A549 (cell line): ENCODE measurements at regions not wholly inside any gene's neighbourhood (a gene's known extent, or its start where the extent isn't known, plus 50 kb on each side); places are given as distances from the start of the nearest gene placed in this dataset.

Source experiments
- HDAC2 ChIP-seq: fragments of 200-600 bp; sonication (generic); IDR thresholded peaks from 2 replicates; pipeline ENCODE4 v1.6.1; 2016
- MYC ChIP-seq: IDR thresholded peaks from 2 replicates; pipeline ENCODE4 v1.6.1; 2012; ENCODE audit warnings: mild to moderate bottlenecking, inconsistent platforms, low read length, improper control_type of control experiment, borderline replicate concordance
- POLR2A ChIP-seq: IDR thresholded peaks from 2 replicates; pipeline ENCODE4 v1.6.1; 2012; ENCODE audit warnings: mild to moderate bottlenecking, low read length
- SREBF2 ChIP-seq: fragments of 450-650 bp; IDR thresholded peaks from 2 replicates; pipeline ENCODE4 v1.6.1; 2014; ENCODE audit warnings: mild to moderate bottlenecking, moderate library complexity
- TP53 ChIP-seq: fragments of 250-450 bp; sonication (Bioruptor Pico); IDR thresholded peaks from 2 replicates; pipeline ENCODE4 v1.5.0; 2021; ENCODE audit warnings: mild to moderate bottlenecking, moderate library complexity
- USF2 ChIP-seq: fragments of 450-650 bp; IDR thresholded peaks from 2 replicates; pipeline ENCODE4 v1.6.1; 2014; ENCODE audit warnings: antibody characterized with exemption
- TF ChIP-seq, protein P1 (sequence below): fragments of >200 bp; sonication (Bioruptor Twin); formaldehyde crosslinking; IDR thresholded peaks from 3 replicates; pipeline ENCODE4 v1.5.1; 2016
- TF ChIP-seq, protein P2 (sequence below): fragments of 150-350 bp; IDR thresholded peaks from 2 replicates; pipeline ENCODE4 v1.6.1; 2014; ENCODE audit warnings: low read depth, mild to moderate bottlenecking, low read length

- TF ChIP-seq, protein P1, sequence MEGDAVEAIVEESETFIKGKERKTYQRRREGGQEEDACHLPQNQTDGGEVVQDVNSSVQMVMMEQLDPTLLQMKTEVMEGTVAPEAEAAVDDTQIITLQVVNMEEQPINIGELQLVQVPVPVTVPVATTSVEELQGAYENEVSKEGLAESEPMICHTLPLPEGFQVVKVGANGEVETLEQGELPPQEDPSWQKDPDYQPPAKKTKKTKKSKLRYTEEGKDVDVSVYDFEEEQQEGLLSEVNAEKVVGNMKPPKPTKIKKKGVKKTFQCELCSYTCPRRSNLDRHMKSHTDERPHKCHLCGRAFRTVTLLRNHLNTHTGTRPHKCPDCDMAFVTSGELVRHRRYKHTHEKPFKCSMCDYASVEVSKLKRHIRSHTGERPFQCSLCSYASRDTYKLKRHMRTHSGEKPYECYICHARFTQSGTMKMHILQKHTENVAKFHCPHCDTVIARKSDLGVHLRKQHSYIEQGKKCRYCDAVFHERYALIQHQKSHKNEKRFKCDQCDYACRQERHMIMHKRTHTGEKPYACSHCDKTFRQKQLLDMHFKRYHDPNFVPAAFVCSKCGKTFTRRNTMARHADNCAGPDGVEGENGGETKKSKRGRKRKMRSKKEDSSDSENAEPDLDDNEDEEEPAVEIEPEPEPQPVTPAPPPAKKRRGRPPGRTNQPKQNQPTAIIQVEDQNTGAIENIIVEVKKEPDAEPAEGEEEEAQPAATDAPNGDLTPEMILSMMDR = no peak
- TF ChIP-seq USF2 (no peak), SREBF2 (no peak), TP53 (CRISPR knock-in tag) (no peak), MYC (no peak), POLR2A (no peak), HDAC2 (no peak)
- TF ChIP-seq, protein P2, sequence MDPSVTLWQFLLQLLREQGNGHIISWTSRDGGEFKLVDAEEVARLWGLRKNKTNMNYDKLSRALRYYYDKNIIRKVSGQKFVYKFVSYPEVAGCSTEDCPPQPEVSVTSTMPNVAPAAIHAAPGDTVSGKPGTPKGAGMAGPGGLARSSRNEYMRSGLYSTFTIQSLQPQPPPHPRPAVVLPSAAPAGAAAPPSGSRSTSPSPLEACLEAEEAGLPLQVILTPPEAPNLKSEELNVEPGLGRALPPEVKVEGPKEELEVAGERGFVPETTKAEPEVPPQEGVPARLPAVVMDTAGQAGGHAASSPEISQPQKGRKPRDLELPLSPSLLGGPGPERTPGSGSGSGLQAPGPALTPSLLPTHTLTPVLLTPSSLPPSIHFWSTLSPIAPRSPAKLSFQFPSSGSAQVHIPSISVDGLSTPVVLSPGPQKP = no peak
These were observed 498.3 kb upstream of the NOVA1 start for GRCh38 chr14:27096091-27096490.
